AG04449 (cell line): ENCODE measurements at regions not wholly inside any gene's neighbourhood (a gene's known extent, or its start where the extent isn't known, plus 50 kb on each side); places are given as distances from the start of the nearest gene placed in this dataset.
"Not testable (repeated sequence)": the region's sequence is repeated elsewhere in the genome, so short reads cannot be mapped to it uniquely, and the experiment has no call there.

Experiments used
- CTCF ChIA-PET: fragments of 350-600 bp; formaldehyde crosslinking; extraction: SDS; loops from one replicate; lab custom pipeline; 2021; ENCODE audit warnings: antibody characterized with exemption; lab: Yijun Ruan, JAX
- POLR2A ChIA-PET: fragments of 400-600, 350-600 bp; formaldehyde crosslinking; extraction: SDS; loops from one replicate; lab custom pipeline; 2020; ENCODE audit warnings: antibody characterized with exemption, inconsistent platforms; lab: Yijun Ruan, JAX
- DNase-seq: peaks from one replicate; pipeline ENCODE4 v3.0.0-alpha.2; 2010; ENCODE audit warnings: low read depth, low spot score
- H3K4me3 ChIP-seq: 2 replicates; pipeline ENCODE4 v1.5.1; 2011; ENCODE audit warnings: low read depth, mild to moderate bottlenecking, control low read depth, low read length
- CTCF ChIP-seq: IDR thresholded peaks from one replicate; pipeline ENCODE4 v1.5.1; 2011; ENCODE audit warnings: mild to moderate bottlenecking, moderate library complexity, low read length, control low read depth, inconsistent platforms; ENCODE audit not compliant: insufficient read depth; ENCODE audit errors: missing control alignments

DNA sequence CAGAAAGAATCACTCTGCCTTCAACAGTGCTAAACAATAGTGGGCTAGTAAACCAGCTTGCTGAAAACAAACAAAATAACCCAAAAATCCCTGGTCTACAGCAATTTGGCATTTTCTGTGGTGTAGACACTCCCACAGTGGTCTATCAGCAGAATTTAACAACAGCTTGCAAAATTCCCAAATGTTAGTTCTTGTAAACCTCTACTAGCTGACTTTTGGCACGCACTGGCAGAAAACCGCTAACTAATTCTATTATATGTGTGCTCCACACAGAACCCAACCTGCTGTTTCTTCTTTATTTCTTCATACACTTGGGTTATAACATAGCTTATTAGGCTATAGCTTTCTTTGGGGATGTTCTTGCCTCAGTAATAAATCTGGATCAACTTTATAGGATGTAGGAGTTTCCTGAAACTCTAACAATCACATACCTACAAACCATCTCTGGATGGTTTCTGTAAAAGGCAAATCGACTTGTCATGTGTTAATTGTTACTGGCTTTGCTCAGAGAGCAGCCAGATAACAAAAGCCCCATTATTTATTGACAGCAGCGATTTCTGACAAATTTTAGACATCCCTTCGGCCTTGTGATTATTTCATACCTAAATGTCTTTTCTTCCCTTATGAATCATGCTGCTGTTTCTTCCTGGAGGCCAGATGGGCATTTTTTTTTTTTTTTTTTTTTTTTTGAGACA is 82.7 kb upstream of the NAA35 start:
- TF ChIP-seq CTCF: no peak
- ChIA-PET CTCF (no interaction called here), POLR2A (no interaction called here)
- no peak overlapping the region for H3K4me3 ChIP-seq
- DNase-seq: no peak

DNA sequence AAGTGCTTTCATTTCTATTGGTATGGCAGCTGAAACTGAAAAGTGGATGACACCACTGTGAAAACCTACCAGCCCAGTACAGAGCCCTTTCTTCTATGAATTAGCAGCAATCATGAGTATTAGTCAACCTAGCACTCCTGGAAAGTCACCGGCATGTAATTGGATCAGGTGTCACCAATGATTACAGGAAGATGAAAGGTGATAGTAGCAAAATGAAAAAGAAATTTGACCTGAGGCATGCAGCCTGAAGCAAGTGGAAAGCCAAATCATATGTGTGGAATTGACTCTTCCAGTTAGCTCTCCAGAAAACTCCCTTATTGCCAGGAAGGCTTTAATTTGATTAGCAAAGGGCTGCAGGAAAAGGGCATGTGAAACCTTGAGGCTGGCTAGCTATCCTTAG is 81.2 kb upstream of the NAA35 start:
- DNase-seq: no peak
- H3K4me3 ChIP-seq: no peak overlapping the region
- ChIA-PET CTCF (interaction anchor here (1.2 kb wide), 1 partner anchor 46 kb away, joined by 3 read pairs; no protein-coding TSS in a partner anchor), POLR2A (no interaction called here)
- no peak for TF ChIP-seq CTCF

GRCh38 chr9:85861882-85862281 is 79.1 kb upstream of the NAA35 start:
- DNase-seq, POLR2A ChIA-PET, CTCF ChIA-PET, H3K4me3 ChIP-seq: not testable (repeated sequence)

- TF ChIP-seq CTCF: no peak
- ChIA-PET POLR2A (no interaction called here), CTCF (no interaction called here)
- no peak for DNase-seq
- H3K4me3 ChIP-seq: no peak overlapping the region
Observed at GRCh38 chr9:85863875-85864274, 77.1 kb upstream of the NAA35 start.

- CTCF ChIA-PET: no interaction called here
Observed at GRCh38 chr9:85871008-85871407, 69.9 kb upstream of the NAA35 start.

GRCh38 chr9:85871683-85872082 is 69.3 kb upstream of the NAA35 start:
- POLR2A ChIA-PET, H3K4me3 ChIP-seq, DNase-seq, CTCF ChIA-PET: not testable (repeated sequence)

More at GRCh38 chr9:85871008-85871407, 69.9 kb upstream of the NAA35 start:
- no peak for DNase-seq
- H3K4me3 ChIP-seq: no peak overlapping the region
- POLR2A ChIA-PET: no interaction called here
- no peak for TF ChIP-seq CTCF

- DNase-seq: no peak
- H3K4me3 ChIP-seq: no peak overlapping the region
- TF ChIP-seq CTCF: no peak
- CTCF ChIA-PET: no interaction called here
- POLR2A ChIA-PET: no interaction called here
Observed at GRCh38 chr9:85872463-85872862, 68.5 kb upstream of the NAA35 start.
